ENCODE measurements at regions not wholly inside any gene's neighbourhood (a gene's known extent, or its start where the extent isn't known, plus 50 kb on each side); places are given as distances from the start of the nearest gene placed in this dataset.
"Not testable (repeated sequence)": the region's sequence is repeated elsewhere in the genome, so short reads cannot be mapped to it uniquely, and the experiment has no call there.

- peak; percentile 41 for DNase-seq (ENCODE audit: low spot score)
Observed at GRCh38 chr5:68803881-68804319, 289.9 kb upstream of the SLC30A5 start.

- DNase-seq (ENCODE audit: low spot score) = no peak
Observed at GRCh38 chr5:68804343-68804742, 289.5 kb upstream of the SLC30A5 start.

GRCh38 chr5:68805444-68805843, 288.4 kb upstream of the SLC30A5 start:
- DNase-seq (ENCODE audit: low spot score) = no peak

GRCh38 chr5:68817632-68818031, 276.2 kb upstream of the SLC30A5 start:
- no peak for DNase-seq (ENCODE audit: low spot score)

- no peak for DNase-seq (ENCODE audit: low spot score)
Observed at GRCh38 chr5:68818057-68818695, 275.6 kb upstream of the SLC30A5 start.

GRCh38 chr5:68818870-68819269, 274.9 kb upstream of the SLC30A5 start:
- no peak for DNase-seq (ENCODE audit: low spot score)

GRCh38 chr5:68821056-68821455, 272.8 kb upstream of the SLC30A5 start:
- no peak for DNase-seq (ENCODE audit: low spot score)

GRCh38 chr5:68822796-68823195, 271.0 kb upstream of the SLC30A5 start:
- no peak for DNase-seq (ENCODE audit: low spot score)

GRCh38 chr5:68823301-68823700, 270.5 kb upstream of the SLC30A5 start:
- DNase-seq (ENCODE audit: low spot score) = no peak

GRCh38 chr5:68830377-68830898, 263.4 kb upstream of the SLC30A5 start:
- no peak for DNase-seq (ENCODE audit: low spot score)

GRCh38 chr5:68834491-68834981, 259.3 kb upstream of the SLC30A5 start:
- DNase-seq (ENCODE audit: low spot score) = no peak

GRCh38 chr5:68838157-68838718, 255.6 kb upstream of the SLC30A5 start:
- no peak for DNase-seq (ENCODE audit: low spot score)

GRCh38 chr5:68839019-68839552, 254.7 kb upstream of the SLC30A5 start:
- no peak for DNase-seq (ENCODE audit: low spot score)

- no peak for DNase-seq (ENCODE audit: low spot score)
Observed at GRCh38 chr5:68843624-68844364, 250.0 kb upstream of the SLC30A5 start.

GRCh38 chr5:68845131-68845530, 248.7 kb upstream of the SLC30A5 start:
- DNase-seq (ENCODE audit: low spot score) = no peak

- DNase-seq (ENCODE audit: low spot score) = no peak
Observed at GRCh38 chr5:68846828-68847227, 247.0 kb upstream of the SLC30A5 start.

GRCh38 chr5:68848091-68848490, 245.7 kb upstream of the SLC30A5 start:
- no peak for DNase-seq (ENCODE audit: low spot score)

GRCh38 chr5:68849103-68849502, 244.7 kb upstream of the SLC30A5 start:
- DNase-seq (ENCODE audit: low spot score) = no peak

- DNase-seq (ENCODE audit: low spot score) = no peak
Observed at GRCh38 chr5:68849906-68850305, 243.9 kb upstream of the SLC30A5 start.

- DNase-seq (ENCODE audit: low spot score) = no peak
Observed at GRCh38 chr5:68861099-68861498, 232.7 kb upstream of the SLC30A5 start.

GRCh38 chr5:68862560-68862959, 231.3 kb upstream of the SLC30A5 start:
- DNase-seq (ENCODE audit: low spot score) = no peak

GRCh38 chr5:68865192-68865591, 228.6 kb upstream of the SLC30A5 start:
- not testable (repeated sequence) for DNase-seq (ENCODE audit: low spot score)

Measured in D341Med (cell line).